Testis (tissue), 2 donors: ENCODE measurements at regions not wholly inside any gene's neighbourhood (a gene's known extent, or its start where the extent isn't known, plus 50 kb on each side); places are given as distances from the start of the nearest gene placed in this dataset.

Experiments
- CTCF ChIP-seq, 3 experiments: fragments of 450-650 bp in 2 of 3; fragments of 200-600 bp in 1 of 3; sonication (generic) in 1 of 3; IDR thresholded peaks; one replicate each; pipeline ENCODE4 v1.5.1; 2016 to 2019; ENCODE audit warnings: antibody characterized with exemption in 3 of 3, mild to moderate bottlenecking in 2 of 3, moderate library complexity in 1 of 3
- POLR2A ChIP-seq: fragments of 450-650 bp; IDR thresholded peaks from one replicate; pipeline ENCODE4 v1.6.1; 2017; ENCODE audit warnings: antibody characterized with exemption, mild to moderate bottlenecking, moderate library complexity

- TF ChIP-seq CTCF (IDR thresholded peaks at IDR 0.05) (no peak), POLR2A (no peak)
Observed at GRCh38 chr21:33124889-33125288, 54.9 kb downstream of the OLIG1 start.
